ENCODE measurements at regions not wholly inside any gene's neighbourhood (a gene's known extent, or its start where the extent isn't known, plus 50 kb on each side); places are given as distances from the start of the nearest gene placed in this dataset.
"Not testable (repeated sequence)": the region's sequence is repeated elsewhere in the genome, so short reads cannot be mapped to it uniquely, and the experiment has no call there.

DNA sequence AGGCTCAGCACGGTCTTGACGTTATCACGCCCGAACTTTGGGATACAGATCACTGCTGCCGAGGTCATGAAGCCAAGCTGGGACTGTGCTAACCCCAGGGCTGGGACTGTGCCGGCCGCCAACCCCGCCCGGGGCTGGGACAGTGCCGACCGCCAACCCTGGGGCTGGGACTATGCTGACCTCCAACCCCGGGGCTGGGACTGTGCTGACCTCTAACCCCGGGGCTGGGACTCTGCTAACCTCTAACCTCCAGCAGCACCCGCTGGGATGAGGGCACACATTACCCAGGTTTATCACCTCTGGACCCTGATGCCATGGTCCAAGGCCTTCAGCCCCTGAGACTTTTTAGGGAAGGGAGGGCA is 129.7 kb downstream of the IGLL1 start:
- TF ChIP-seq, protein P1, sequence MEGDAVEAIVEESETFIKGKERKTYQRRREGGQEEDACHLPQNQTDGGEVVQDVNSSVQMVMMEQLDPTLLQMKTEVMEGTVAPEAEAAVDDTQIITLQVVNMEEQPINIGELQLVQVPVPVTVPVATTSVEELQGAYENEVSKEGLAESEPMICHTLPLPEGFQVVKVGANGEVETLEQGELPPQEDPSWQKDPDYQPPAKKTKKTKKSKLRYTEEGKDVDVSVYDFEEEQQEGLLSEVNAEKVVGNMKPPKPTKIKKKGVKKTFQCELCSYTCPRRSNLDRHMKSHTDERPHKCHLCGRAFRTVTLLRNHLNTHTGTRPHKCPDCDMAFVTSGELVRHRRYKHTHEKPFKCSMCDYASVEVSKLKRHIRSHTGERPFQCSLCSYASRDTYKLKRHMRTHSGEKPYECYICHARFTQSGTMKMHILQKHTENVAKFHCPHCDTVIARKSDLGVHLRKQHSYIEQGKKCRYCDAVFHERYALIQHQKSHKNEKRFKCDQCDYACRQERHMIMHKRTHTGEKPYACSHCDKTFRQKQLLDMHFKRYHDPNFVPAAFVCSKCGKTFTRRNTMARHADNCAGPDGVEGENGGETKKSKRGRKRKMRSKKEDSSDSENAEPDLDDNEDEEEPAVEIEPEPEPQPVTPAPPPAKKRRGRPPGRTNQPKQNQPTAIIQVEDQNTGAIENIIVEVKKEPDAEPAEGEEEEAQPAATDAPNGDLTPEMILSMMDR (IDR thresholded peaks at IDR 0.05; ENCODE audit: insufficient read depth, missing control alignments), result no peak
- no peak for FAIRE-seq

DNA sequence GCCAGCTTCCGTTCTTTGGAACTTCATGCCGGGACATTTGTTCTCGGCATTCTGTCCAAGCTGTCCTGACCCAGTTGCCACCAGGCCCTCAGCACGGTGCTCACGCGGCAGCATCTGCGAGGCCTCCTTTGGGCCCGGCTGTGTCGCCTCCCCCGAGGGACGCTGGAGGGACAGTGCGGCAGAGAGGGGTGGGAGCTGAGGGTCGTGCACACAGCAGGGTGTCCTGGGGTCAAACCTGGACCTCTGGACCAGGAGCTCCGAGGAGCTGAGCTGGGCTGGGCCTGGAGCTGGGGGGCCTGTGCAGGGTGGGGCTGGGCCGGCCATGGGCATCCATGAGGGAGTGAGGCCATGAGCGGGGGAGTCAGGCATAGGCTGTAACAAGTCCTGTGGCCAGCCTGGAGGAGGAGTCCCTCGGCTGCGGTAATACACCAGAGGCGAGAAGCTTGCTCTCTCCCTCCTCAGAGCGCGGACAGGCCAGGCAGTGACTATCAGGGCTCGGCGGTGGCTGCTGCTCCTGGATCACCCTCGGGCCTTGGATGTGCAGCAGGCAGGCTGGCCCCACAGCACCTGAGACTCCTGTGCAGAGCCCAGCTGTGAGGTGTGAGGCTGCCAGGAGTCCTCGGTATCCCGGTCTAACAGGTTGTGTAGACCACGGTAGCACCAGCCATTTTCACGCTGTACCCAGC is 130.2 kb downstream of the IGLL1 start:
- DNase-seq (ENCODE audit: insufficient read length, low spot score); FAIRE-seq: not testable (repeated sequence)

More for the DNA sequence above, 129.7 kb downstream of the IGLL1 start:
- DNase-seq (ENCODE audit: insufficient read length, low spot score), result no peak

DNA sequence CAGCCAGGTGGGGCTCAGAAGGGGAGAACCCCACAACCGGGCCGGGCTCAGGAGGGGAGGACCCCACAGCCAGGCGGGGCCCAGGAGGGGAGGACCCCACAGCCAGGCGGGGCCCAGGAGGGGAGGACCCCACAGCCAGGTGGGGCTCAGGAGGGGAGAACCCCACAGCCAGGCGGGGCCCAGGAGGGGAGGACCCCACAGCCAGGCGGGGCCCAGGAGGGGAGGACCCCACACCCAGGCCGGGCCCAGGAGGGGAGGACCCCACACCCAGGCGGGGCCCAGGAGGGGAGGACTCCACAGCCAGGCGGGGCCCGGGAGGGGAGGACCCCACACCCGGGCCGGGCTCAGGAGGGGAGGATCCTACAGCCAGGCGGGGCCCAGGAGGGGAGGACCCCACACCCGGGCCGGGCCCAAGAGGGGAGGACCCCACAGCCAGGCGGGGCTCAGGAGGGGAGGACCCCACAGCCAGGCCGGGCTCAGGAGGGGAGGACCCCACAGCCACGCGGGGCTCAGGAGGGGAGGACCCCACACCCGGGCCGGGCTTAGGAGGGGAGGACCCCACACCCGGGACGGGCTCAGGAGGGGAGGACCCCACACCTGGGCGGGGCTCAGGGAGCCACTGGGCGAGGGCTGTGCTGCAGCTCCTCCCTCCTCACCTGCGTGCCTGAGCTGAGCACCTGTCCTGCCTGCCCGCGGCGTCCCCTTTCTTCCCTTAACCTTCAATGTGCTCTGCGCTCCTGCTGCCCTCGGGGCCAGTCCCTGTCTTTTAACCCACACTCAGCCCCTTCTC is 131.4 kb downstream of the IGLL1 start:
- not testable (repeated sequence) for FAIRE-seq; DNase-seq (ENCODE audit: insufficient read length, low spot score)

DNA sequence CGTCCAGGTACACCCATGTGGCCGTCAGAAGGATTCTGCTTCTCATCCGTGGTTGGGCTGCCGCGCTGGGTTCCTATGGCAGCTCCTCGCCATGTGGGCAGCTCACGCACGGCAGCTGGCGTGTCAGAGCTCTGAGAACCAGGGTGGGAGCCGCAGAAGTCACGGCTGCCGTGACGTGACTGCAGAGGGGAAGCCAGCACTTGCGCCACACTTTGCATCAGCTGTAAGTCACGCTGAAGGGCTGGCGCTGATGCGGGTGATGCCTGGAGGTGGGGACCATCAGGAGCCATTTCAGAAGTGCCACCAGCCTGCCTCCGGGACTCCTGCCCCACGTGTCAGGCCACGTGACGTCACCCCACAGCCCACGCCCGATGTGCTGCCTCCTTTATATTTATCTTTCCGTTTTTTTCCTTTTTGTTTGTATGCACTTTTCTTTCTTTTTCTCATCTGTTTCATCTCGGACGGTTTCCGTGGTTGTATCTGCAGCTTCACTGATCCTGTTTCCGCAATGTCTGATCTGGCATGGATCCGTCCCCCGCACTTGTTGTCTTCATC is 133.2 kb downstream of the IGLL1 start:
- FAIRE-seq (no peak), DNase-seq (ENCODE audit: insufficient read length, low spot score) (no peak)
- TF ChIP-seq, protein P1 (IDR thresholded peaks at IDR 0.05; ENCODE audit: insufficient read depth, missing control alignments), result no peak

DNA sequence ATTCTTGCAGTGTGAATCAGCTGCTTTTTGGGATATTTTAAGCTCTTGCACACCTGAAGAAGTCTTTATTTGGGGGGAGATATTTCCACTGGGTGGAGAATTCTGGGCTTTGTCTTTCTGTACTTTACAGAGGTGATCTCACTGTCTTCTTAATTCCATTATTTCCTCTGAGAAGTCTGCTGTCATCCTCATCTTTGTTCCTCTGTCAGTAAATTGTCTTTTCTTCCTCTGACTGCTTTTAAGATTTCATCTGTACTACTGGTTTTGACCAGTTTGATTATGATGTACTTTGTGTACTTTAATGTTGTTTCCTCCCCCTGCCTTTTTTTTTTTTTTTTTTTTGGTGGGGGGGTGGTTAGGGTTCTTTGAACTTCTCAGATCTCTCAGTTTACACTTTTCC is 133.9 kb downstream of the IGLL1 start:
- DNase-seq (ENCODE audit: insufficient read length, low spot score); FAIRE-seq: not testable (repeated sequence)

DNA sequence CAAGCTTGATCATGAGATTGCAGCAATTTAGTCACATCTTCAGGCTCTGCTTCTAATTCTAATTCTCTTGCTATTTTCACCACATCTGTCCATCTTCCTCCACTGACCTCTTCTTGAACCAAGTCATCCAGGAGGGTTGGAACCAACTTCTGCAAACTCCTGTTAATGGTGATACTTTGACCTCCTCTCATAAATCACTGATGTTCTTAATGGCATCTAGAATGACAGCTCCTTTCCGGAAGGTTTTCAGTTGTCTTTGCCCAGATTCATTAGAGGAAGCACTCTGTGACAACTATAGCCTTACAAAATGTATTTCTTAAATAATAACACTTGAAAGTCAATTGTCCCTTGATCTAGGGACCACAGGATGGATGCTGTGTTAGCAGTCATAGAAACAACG is 136.2 kb downstream of the IGLL1 start:
- DNase-seq (ENCODE audit: insufficient read length, low spot score); FAIRE-seq: not testable (repeated sequence)

DNA sequence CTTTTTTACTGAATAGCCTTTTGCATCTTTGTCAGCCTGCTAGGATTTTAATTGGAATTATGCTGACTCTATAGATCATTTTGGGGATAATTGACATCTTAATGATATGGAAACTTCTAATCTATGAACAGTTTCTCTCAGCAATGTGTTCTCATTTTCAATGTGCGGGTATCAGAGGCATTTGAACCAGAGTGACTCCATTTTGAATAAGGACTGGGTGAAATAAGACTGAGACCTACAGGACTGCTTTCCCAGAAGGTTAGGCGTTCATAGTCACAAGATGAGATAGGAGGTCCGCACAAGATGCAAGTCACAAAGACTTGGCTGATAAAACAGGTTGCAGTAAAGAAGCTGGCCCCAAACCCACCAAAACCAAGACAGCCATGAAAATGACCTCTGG is 140.5 kb downstream of the IGLL1 start:
- not testable (repeated sequence) for FAIRE-seq; DNase-seq (ENCODE audit: insufficient read length, low spot score)

DNA sequence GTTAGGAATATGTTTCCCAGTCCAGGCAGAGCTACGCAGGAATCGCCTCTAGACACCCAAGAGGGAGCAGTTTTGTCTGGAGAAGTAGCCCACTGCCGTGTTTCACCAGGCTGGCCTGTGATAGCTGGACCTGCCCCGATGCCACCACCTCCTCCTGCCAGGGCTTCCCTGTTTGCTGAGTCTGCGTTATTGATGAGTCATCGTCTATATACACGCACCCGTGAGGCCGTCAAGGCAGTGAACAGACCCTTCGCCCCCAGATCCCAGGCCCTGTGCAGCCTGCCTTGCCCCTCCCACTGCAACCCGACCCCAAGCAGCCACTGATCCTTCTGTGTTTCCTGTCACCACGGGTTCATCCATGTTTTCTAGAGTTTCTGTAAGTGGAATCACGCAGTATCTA is 141.9 kb downstream of the IGLL1 start:
- DNase-seq (ENCODE audit: insufficient read length, low spot score) (no peak), FAIRE-seq (no peak)
- TF ChIP-seq, protein P1 (IDR thresholded peaks at IDR 0.05; ENCODE audit: insufficient read depth, missing control alignments), result no peak

DNA sequence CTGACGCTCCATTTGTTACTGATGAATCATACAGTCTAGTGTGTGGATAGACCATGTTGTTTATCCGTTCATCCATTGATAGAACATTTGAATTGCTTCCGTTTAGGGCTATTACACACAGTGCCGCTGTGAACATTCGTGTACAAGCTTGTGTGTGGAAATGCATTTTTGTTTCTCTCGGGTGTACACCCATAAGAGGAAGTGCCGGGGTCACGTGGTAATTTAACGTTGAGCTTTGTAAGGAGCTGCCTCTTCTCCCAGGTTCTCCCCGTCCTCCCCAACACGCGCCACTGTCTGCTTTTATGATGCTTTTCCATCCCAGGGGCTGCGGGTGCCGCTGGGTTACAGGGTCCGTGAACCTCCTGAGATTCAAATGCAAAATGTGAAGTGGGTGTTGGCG is 142.3 kb downstream of the IGLL1 start:
- no peak for DNase-seq (ENCODE audit: insufficient read length, low spot score)
- no peak for FAIRE-seq
- TF ChIP-seq, protein P1 (IDR thresholded peaks at IDR 0.05; ENCODE audit: insufficient read depth, missing control alignments), result no peak

DNA sequence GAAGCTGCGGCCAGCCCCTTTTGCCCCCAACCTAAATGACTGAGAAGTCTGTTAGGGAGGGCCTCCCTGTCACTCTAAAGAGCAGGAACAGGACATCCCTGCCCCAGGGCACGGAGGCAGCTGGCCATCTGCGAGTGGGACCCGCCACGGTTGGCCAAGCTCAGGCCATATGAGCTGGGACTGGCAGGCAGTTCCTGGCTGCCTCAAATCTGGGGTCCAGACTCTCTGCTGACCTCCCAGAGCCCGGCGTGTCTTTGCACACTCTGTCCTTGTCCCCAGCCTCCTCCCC is 143.0 kb downstream of the IGLL1 start:
- not testable (repeated sequence) for DNase-seq (ENCODE audit: insufficient read length, low spot score); FAIRE-seq

DNA sequence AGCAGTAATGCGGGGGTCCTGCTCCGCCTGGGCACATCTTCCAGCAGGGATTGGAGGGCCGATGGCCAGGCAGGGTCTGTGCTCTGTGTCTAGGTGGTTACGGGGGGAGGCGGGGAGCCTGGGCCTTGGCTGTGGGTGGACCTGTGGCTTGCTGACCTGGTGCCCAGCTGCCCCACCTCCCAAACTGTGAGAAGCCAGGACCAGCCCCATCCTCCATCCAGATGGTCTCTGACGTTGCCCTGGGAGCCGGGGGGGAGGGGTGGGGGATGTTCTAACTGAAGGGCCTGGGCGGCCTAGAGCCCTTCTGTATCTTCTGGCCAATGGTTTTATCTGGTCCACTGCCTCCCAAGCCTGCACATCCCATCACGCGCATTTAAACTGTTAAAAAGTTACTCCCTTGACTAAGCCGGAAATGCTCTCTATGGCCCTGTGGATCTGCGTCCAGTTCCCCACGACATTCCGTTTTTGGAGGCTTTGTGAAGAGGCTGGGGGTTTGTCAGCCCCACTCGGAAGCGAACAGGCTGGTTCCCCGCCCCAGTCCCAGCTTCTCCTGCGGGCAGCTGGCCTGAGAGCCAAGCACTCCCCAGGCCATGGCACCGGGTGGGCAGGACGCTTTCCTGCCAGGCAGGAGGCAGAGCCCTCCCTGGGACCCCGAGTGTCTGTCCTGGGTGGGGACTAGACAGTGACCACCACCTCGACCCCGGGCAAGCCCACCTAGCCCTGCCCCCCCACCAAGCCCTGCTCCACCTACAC is 143.6 kb downstream of the IGLL1 start:
- DNase-seq (ENCODE audit: insufficient read length, low spot score); FAIRE-seq: not testable (repeated sequence)

DNA sequence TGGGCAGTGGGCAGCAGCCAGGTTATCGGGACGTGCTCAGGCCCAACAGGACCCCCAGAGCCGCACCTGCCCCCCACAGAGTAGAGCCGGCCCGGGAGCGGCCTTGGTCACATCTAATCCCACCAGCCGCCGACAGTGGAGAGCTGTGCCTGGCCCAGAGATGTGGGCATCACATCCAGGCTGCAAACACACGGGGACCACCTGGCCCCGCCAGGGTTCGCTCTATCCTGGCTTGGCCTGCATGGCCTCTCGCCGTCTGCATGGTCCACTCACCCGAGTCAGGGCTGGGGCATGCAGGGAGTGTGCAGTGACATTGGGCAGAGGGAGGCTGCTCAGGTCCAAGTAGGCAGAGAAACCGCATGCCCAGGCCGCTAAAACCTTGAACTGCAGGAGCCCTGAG is 144.9 kb downstream of the IGLL1 start:
- DNase-seq (ENCODE audit: insufficient read length, low spot score); FAIRE-seq: not testable (repeated sequence)

DNA sequence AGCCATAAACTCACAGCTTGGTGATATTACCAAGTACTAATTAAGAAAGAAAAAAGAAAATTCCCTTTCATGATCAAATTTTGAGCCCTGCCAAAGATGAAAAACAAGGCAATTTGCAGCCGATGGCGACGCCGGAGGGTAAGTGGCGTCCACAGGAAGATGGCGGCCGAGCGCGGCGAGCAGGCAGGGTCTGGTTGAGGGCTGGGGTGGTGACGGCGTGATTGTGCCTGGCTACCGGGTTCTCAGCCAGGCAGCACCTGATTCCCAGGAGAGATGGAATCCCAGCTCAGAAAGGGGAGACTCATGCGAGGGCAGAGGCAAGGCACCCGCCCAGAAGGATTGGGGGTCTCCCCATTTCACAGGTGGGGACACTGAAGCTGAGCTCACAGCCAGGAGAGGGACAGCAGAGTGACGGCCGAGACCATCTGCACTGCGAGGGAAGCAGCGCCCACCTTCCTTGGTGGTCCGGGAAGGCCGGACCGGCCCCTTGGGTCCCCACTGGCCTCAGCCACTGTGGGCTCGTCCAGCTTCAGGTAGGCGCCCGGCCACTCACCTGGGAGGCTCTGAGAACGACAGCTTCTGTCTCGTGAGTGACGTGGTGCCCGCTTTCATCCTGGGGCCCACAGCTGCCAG is 145.8 kb downstream of the IGLL1 start:
- FAIRE-seq; DNase-seq (ENCODE audit: insufficient read length, low spot score): not testable (repeated sequence)
